Naive thymus-derived CD4-positive, alpha-beta T cell (primary cell): ENCODE measurements at regions not wholly inside any gene's neighbourhood (a gene's known extent, or its start where the extent isn't known, plus 50 kb on each side); places are given as distances from the start of the nearest gene placed in this dataset.

ENCODE experiments used
- ATAC-seq: fragments of 150-1000 bp; cut with Tn5 transposase; 2 replicates; pipeline ENCODE4 v1.10.0; 2021; ENCODE audit warnings: mild to moderate bottlenecking, moderate library complexity
- CTCF ChIA-PET: fragments of 350-600 bp; sonication (Branson Sonifier 250); formaldehyde crosslinking; loops from one replicate; lab custom pipeline; 2021; ENCODE audit warnings: antibody characterized with exemption; lab: Charles Lee
- POLR2A ChIA-PET: fragments of 350-600 bp; sonication (Branson Sonifier 250); formaldehyde crosslinking; loops from one replicate; lab custom pipeline; 2021; ENCODE audit warnings: antibody characterized with exemption, inconsistent platforms; lab: Charles Lee
- DNase-seq, 9 donors: peaks; one replicate each; pipeline versions ENCODE4 v3.0.0 to v3.0.0-alpha.2; 2020 to 2022; ENCODE audit warnings: mixed read lengths in 1 of 9
- H3K27ac ChIP-seq: one replicate; pipeline ENCODE4 v1.7.0; 2013; ENCODE audit warnings: mild to moderate bottlenecking, low read depth, low read length, moderate library complexity
- H3K27me3 ChIP-seq, 2 donors: one replicate each; pipeline ENCODE4 v1.7.0; 2013; ENCODE audit warnings: low read length in 2 of 2, mild to moderate bottlenecking in 2 of 2, moderate library complexity in 2 of 2; ENCODE audit not compliant: control insufficient read depth in 2 of 2, insufficient read depth in 2 of 2
- H3K36me3 ChIP-seq, 3 experiments: 1 replicate in 2 of 3; 2 replicates in 1 of 3; pipeline ENCODE4 v1.7.0; 2013; ENCODE audit warnings: low read length in 3 of 3, mild to moderate bottlenecking in 3 of 3, moderate library complexity in 1 of 3; ENCODE audit not compliant: insufficient read depth in 3 of 3, control insufficient read depth in 2 of 3
- H3K4me1 ChIP-seq, 2 donors: one replicate each; pipeline ENCODE4 v1.7.0; 2013; ENCODE audit warnings: low read length in 2 of 2, mild to moderate bottlenecking in 2 of 2, moderate library complexity in 1 of 2; ENCODE audit not compliant: control insufficient read depth in 2 of 2, insufficient read depth in 2 of 2
- H3K4me3 ChIP-seq: 2 replicates; pipeline ENCODE4 v1.7.0; 2013; ENCODE audit warnings: mild to moderate bottlenecking, low read length
- H3K9me3 ChIP-seq, 3 experiments: 1 replicate in 2 of 3; 2 replicates in 1 of 3; pipeline ENCODE4 v1.7.0; 2013; ENCODE audit warnings: low read length in 3 of 3; ENCODE audit not compliant: control insufficient read depth in 2 of 3
- H3K27ac Mint-ChIP-seq, 9 donors: one replicate each; pipeline ENCODE4 v1.8.0; 2020 to 2022; ENCODE audit warnings: mixed read lengths in 9 of 9, mild to moderate bottlenecking in 8 of 9, moderate library complexity in 5 of 9, inconsistent platforms in 2 of 9
- H3K27me3 Mint-ChIP-seq, 5 donors: one replicate each; pipeline ENCODE4 v1.8.0; 2021 to 2022; ENCODE audit warnings: mixed read lengths in 5 of 5, mild to moderate bottlenecking in 1 of 5
- H3K36me3 Mint-ChIP-seq, 5 donors: one replicate each; pipeline ENCODE4 v1.8.0; 2020 to 2022; ENCODE audit warnings: mixed read lengths in 5 of 5, mild to moderate bottlenecking in 3 of 5, inconsistent platforms in 1 of 5
- H3K4me1 Mint-ChIP-seq, 7 donors: one replicate each; pipeline ENCODE4 v1.8.0; 2020 to 2022; ENCODE audit warnings: mixed read lengths in 7 of 7, mild to moderate bottlenecking in 3 of 7, inconsistent platforms in 1 of 7
- H3K4me3 Mint-ChIP-seq, 10 donors: one replicate each; pipeline ENCODE4 v1.8.0; 2020 to 2022; ENCODE audit warnings: mild to moderate bottlenecking in 10 of 10, mixed read lengths in 10 of 10, moderate library complexity in 6 of 10, inconsistent platforms in 2 of 10
- H3K9me3 Mint-ChIP-seq, 11 donors: one replicate each; pipeline ENCODE4 v1.8.0; 2020 to 2022; ENCODE audit warnings: mixed read lengths in 11 of 11, mild to moderate bottlenecking in 4 of 11, inconsistent platforms in 1 of 11, moderate library complexity in 1 of 11
- intact Hi-C, 2 donors: fragments of 100-400 bp; cut with micrococcal nuclease; formaldehyde crosslinking; loops; one replicate each; pipeline ENCODE4 v1.15.1; 2023

GRCh38 chr20:6705926-6706548 lies 61.4 kb upstream of the BMP2 start:
- no peak overlapping the region for H3K27ac Mint-ChIP-seq
- intact Hi-C loops = no loop called here
- POLR2A ChIA-PET = no interaction called here

GRCh38 chr20:6705106-6705766 lies 62.2 kb upstream of the BMP2 start:
- H3K27me3 ChIP-seq = peaks cover 0 to 3% of the 10 kb centered on the region in 2 donors
- H3K4me1 ChIP-seq = no peaks in the 10 kb centered on the region
- H3K9me3 Mint-ChIP-seq = peaks cover 0 to 5% (median 0%) of the 10 kb centered on the region in 11 donors
- no peaks in the 10 kb centered on the region for H3K9me3 ChIP-seq
- H3K27me3 Mint-ChIP-seq = peaks cover 0 to 7% (median 4%) of the 10 kb centered on the region in 5 donors
- ChIA-PET CTCF (no interaction called here), POLR2A (no interaction called here)
- intact Hi-C loops = no loop called here
- no peak overlapping the region for H3K4me3 ChIP-seq
- no peaks in the 10 kb centered on the region for H3K36me3 Mint-ChIP-seq
- no peak overlapping the region for H3K27ac Mint-ChIP-seq
- no peak for ATAC-seq
- no peaks in the 10 kb centered on the region for H3K36me3 ChIP-seq
- H3K4me3 Mint-ChIP-seq = no peak overlapping the region
- no peak overlapping the region for H3K27ac ChIP-seq
- DNase-seq = no peak
- H3K4me1 Mint-ChIP-seq = peaks cover 0 to 2% (median 0%) of the 10 kb centered on the region in 7 donors

More at GRCh38 chr20:6705926-6706548, 61.4 kb upstream of the BMP2 start:
- no peaks in the 10 kb centered on the region for H3K9me3 ChIP-seq
- peaks cover 0 to 2% (median 0%) of the 10 kb centered on the region in 7 donors for H3K4me1 Mint-ChIP-seq
- peaks cover 0 to 7% (median 0%) of the 10 kb centered on the region in 5 donors for H3K27me3 Mint-ChIP-seq
- CTCF ChIA-PET = no interaction called here
- ATAC-seq (no peak), DNase-seq (no peak)
- peaks cover 0 to 5% (median 0%) of the 10 kb centered on the region in 11 donors for H3K9me3 Mint-ChIP-seq
- no peak overlapping the region for H3K4me3 ChIP-seq
- H3K27ac ChIP-seq = no peak overlapping the region
- peaks cover 0 to 3% of the 10 kb centered on the region in 2 donors for H3K27me3 ChIP-seq
- H3K36me3 Mint-ChIP-seq = no peaks in the 10 kb centered on the region
- no peak overlapping the region for H3K4me3 Mint-ChIP-seq
- H3K4me1 ChIP-seq = no peaks in the 10 kb centered on the region
- no peaks in the 10 kb centered on the region for H3K36me3 ChIP-seq

GRCh38 chr20:6704132-6704861 lies 63.2 kb upstream of the BMP2 start:
- CTCF ChIA-PET = no interaction called here
- intact Hi-C loops = no loop called here
- POLR2A ChIA-PET = no interaction called here
- Mint-ChIP-seq H3K4me1 (peaks cover 0 to 2% (median 0%) of the 10 kb centered on the region in 7 donors), H3K27me3 (peaks cover 0 to 10% (median 7%) of the 10 kb centered on the region in 5 donors), H3K9me3 (peaks cover 0 to 5% (median 3%) of the 10 kb centered on the region in 11 donors), H3K27ac (no peak overlapping the region), H3K36me3 (no peaks in the 10 kb centered on the region), H3K4me3 (no peak overlapping the region)
- no peak overlapping the region for H3K27ac ChIP-seq
- H3K4me3 ChIP-seq = no peak overlapping the region
- no peaks in the 10 kb centered on the region for H3K9me3 ChIP-seq
- H3K4me1 ChIP-seq = no peaks in the 10 kb centered on the region
- ATAC-seq = no peak
- peaks cover 0 to 3% of the 10 kb centered on the region in 2 donors for H3K27me3 ChIP-seq
- no peak for DNase-seq
- H3K36me3 ChIP-seq = no peaks in the 10 kb centered on the region

- CTCF ChIA-PET = no interaction called here
- Mint-ChIP-seq H3K4me1 (peaks cover 0 to 2% (median 0%) of the 10 kb centered on the region in 7 donors), H3K36me3 (no peaks in the 10 kb centered on the region), H3K27ac (no peak overlapping the region), H3K4me3 (no peak overlapping the region), H3K27me3 (peaks cover 0 to 11% (median 7%) of the 10 kb centered on the region in 5 donors), H3K9me3 (peaks cover 0 to 6% (median 3%) of the 10 kb centered on the region in 11 donors)
- Histone ChIP-seq H3K36me3 (no peaks in the 10 kb centered on the region), H3K4me1 (no peaks in the 10 kb centered on the region), H3K4me3 (no peak overlapping the region), H3K27me3 (peaks cover 0 to 3% of the 10 kb centered on the region in 2 donors), H3K27ac (no peak overlapping the region), H3K9me3 (no peaks in the 10 kb centered on the region)
- no peak for ATAC-seq
- DNase-seq = no peak
- POLR2A ChIA-PET = no interaction called here
- intact Hi-C loops = no loop called here
Observed at GRCh38 chr20:6703656-6704055, 63.8 kb upstream of the BMP2 start.

GRCh38 chr20:6703047-6703446 lies 64.4 kb upstream of the BMP2 start:
- peaks cover 0 to 3% of the 10 kb centered on the region in 2 donors for H3K27me3 ChIP-seq
- intact Hi-C loops = no loop called here
- ChIA-PET POLR2A (no interaction called here), CTCF (no interaction called here)
- H3K9me3 ChIP-seq = no peaks in the 10 kb centered on the region
- Mint-ChIP-seq H3K9me3 (peaks cover 0 to 9% (median 3%) of the 10 kb centered on the region in 11 donors), H3K4me1 (peaks cover 0 to 2% (median 0%) of the 10 kb centered on the region in 7 donors), H3K27me3 (peaks cover 0 to 11% (median 7%) of the 10 kb centered on the region in 5 donors), H3K36me3 (no peaks in the 10 kb centered on the region), H3K4me3 (no peak overlapping the region), H3K27ac (no peak overlapping the region)
- no peak overlapping the region for H3K4me3 ChIP-seq
- H3K27ac ChIP-seq = no peak overlapping the region
- H3K36me3 ChIP-seq = no peaks in the 10 kb centered on the region
- ATAC-seq = no peak
- H3K4me1 ChIP-seq = no peaks in the 10 kb centered on the region
- DNase-seq = no peak

- H3K9me3 ChIP-seq = no peaks in the 10 kb centered on the region
- H3K4me3 ChIP-seq = no peak overlapping the region
- ChIA-PET POLR2A (no interaction called here), CTCF (no interaction called here)
- no peak overlapping the region for H3K27ac ChIP-seq
- Mint-ChIP-seq H3K27ac (no peak overlapping the region), H3K9me3 (peaks cover 0 to 12% (median 3%) of the 10 kb centered on the region in 11 donors), H3K36me3 (no peaks in the 10 kb centered on the region), H3K4me1 (peaks cover 0 to 2% (median 0%) of the 10 kb centered on the region in 7 donors), H3K27me3 (peaks cover 0 to 11% (median 4%) of the 10 kb centered on the region in 5 donors), H3K4me3 (no peak overlapping the region)
- DNase-seq (no peak), ATAC-seq (no peak)
- intact Hi-C loops = no loop called here
- peaks cover 0 to 3% of the 10 kb centered on the region in 2 donors for H3K27me3 ChIP-seq
- no peaks in the 10 kb centered on the region for H3K4me1 ChIP-seq
- H3K36me3 ChIP-seq = no peaks in the 10 kb centered on the region
Observed at GRCh38 chr20:6702144-6702543, 65.3 kb upstream of the BMP2 start.
